ENCODE measurements at regions not wholly inside any gene's neighbourhood (a gene's known extent, or its start where the extent isn't known, plus 50 kb on each side); places are given as distances from the start of the nearest gene placed in this dataset.

- no peak for DNase-seq (ENCODE audit: low read depth)
Observed at GRCh38 chr3:8255725-8256124, 245.9 kb upstream of the LMCD1 start.

- no peak for DNase-seq (ENCODE audit: low read depth)
Observed at GRCh38 chr3:8256441-8257071, 245.1 kb upstream of the LMCD1 start.

- no peak for DNase-seq (ENCODE audit: low read depth)
Observed at GRCh38 chr3:8261018-8261417, 240.6 kb upstream of the LMCD1 start.

GRCh38 chr3:8266730-8267131, 234.9 kb upstream of the LMCD1 start:
- DNase-seq (ENCODE audit: low read depth), result no peak

- DNase-seq (ENCODE audit: low read depth), result no peak
Observed at GRCh38 chr3:8273479-8273878, 228.1 kb upstream of the LMCD1 start.

GRCh38 chr3:8276056-8276455, 225.6 kb upstream of the LMCD1 start:
- DNase-seq (ENCODE audit: low read depth), result no peak

- DNase-seq (ENCODE audit: low read depth), result no peak
Observed at GRCh38 chr3:8276506-8276905, 225.1 kb upstream of the LMCD1 start.

- DNase-seq (ENCODE audit: low read depth), result no peak
Observed at GRCh38 chr3:8278448-8278847, 223.2 kb upstream of the LMCD1 start.

GRCh38 chr3:8279476-8279875, 222.1 kb upstream of the LMCD1 start:
- no peak for DNase-seq (ENCODE audit: low read depth)

GRCh38 chr3:8279886-8280550, 221.6 kb upstream of the LMCD1 start:
- no peak for DNase-seq (ENCODE audit: low read depth)

GRCh38 chr3:8282541-8283165, 219.0 kb upstream of the LMCD1 start:
- DNase-seq (ENCODE audit: low read depth), result no peak

GRCh38 chr3:8283193-8283592, 218.4 kb upstream of the LMCD1 start:
- DNase-seq (ENCODE audit: low read depth), result no peak

GRCh38 chr3:8286086-8286485, 215.5 kb upstream of the LMCD1 start:
- DNase-seq (ENCODE audit: low read depth), result no peak

- DNase-seq (ENCODE audit: low read depth), result no peak
Observed at GRCh38 chr3:8286749-8287148, 214.9 kb upstream of the LMCD1 start.

- DNase-seq (ENCODE audit: low read depth), result no peak
Observed at GRCh38 chr3:8290611-8291010, 211.0 kb upstream of the LMCD1 start.

GRCh38 chr3:8296461-8296860, 205.2 kb upstream of the LMCD1 start:
- no peak for DNase-seq (ENCODE audit: low read depth)

- DNase-seq (ENCODE audit: low read depth), result no peak
Observed at GRCh38 chr3:8298021-8298954, 203.3 kb upstream of the LMCD1 start.

GRCh38 chr3:8301977-8302735, 199.5 kb upstream of the LMCD1 start:
- peak; percentile 32 for DNase-seq (ENCODE audit: low read depth)

GRCh38 chr3:8303466-8303865, 198.2 kb upstream of the LMCD1 start:
- no peak for DNase-seq (ENCODE audit: low read depth)

GRCh38 chr3:8305371-8305770, 196.3 kb upstream of the LMCD1 start:
- DNase-seq (ENCODE audit: low read depth), result no peak

- no peak for DNase-seq (ENCODE audit: low read depth)
Observed at GRCh38 chr3:8307545-8308110, 194.0 kb upstream of the LMCD1 start.
